Mesendoderm (in vitro differentiated cells): ENCODE measurements at regions not wholly inside any gene's neighbourhood (a gene's known extent, or its start where the extent isn't known, plus 50 kb on each side); places are given as distances from the start of the nearest gene placed in this dataset.
A peak's percentile ranks its signal among the peaks of the same experiment; 100 is the strongest.

Source experiments
- DNase-seq: peaks from one replicate; pipeline ENCODE4 v3.0.0; 2013
- H2AK5ac ChIP-seq: 2 replicates; pipeline ENCODE4 v1.6.1; 2013; ENCODE audit warnings: low read length, inconsistent platforms
- H2BK120ac ChIP-seq: 2 replicates; pipeline ENCODE4 v1.6.1; 2013; ENCODE audit warnings: low read depth, mild to moderate bottlenecking, low read length, moderate library complexity, mixed read lengths
- H2BK15ac ChIP-seq: replicated peaks from 2 replicates; pipeline ENCODE4 v1.6.1; 2013; ENCODE audit warnings: low read depth, mild to moderate bottlenecking, moderate library complexity
- H2BK5ac ChIP-seq: 2 replicates; pipeline ENCODE4 v1.6.1; 2013; ENCODE audit warnings: low read length, inconsistent platforms
- H3K18ac ChIP-seq: 2 replicates; pipeline ENCODE4 v1.6.1; 2013; ENCODE audit warnings: mild to moderate bottlenecking, low read length, mixed read lengths
- H3K23ac ChIP-seq: one replicate; pipeline ENCODE4 v1.6.1; 2013; ENCODE audit warnings: low read length
- H3K27ac ChIP-seq: 2 replicates; pipeline ENCODE4 v1.5.1; 2013; ENCODE audit warnings: low read depth, mild to moderate bottlenecking, inconsistent platforms, low read length, moderate library complexity
- H3K27me3 ChIP-seq: 2 replicates; pipeline ENCODE4 v1.6.1; 2013; ENCODE audit warnings: low read length, control low read depth, mild to moderate bottlenecking, inconsistent platforms; ENCODE audit not compliant: insufficient read depth, poor library complexity
- H3K36me3 ChIP-seq: 2 replicates; pipeline ENCODE4 v1.6.1; 2013; ENCODE audit warnings: low read length, inconsistent platforms; ENCODE audit not compliant: control insufficient read depth, insufficient read depth
- H3K4ac ChIP-seq: one replicate; pipeline ENCODE4 v1.6.1; 2013; ENCODE audit warnings: low read depth, mild to moderate bottlenecking, low read length, moderate library complexity
- H3K4me1 ChIP-seq: 2 replicates; pipeline ENCODE4 v1.6.1; 2013; ENCODE audit warnings: low read depth, low read length, inconsistent platforms; ENCODE audit not compliant: control insufficient read depth
- H3K4me2 ChIP-seq: 2 replicates; pipeline ENCODE4 v1.6.1; 2013; ENCODE audit warnings: low read length
- H3K4me3 ChIP-seq: 2 replicates; pipeline ENCODE4 v1.5.1; 2013; ENCODE audit warnings: mild to moderate bottlenecking, low read length
- H3K56ac ChIP-seq: one replicate; pipeline ENCODE4 v1.6.1; 2013; ENCODE audit warnings: low read length
- H3K79me1 ChIP-seq: 2 replicates; pipeline ENCODE4 v1.6.1; 2013; ENCODE audit warnings: low read length, inconsistent platforms
- H3K79me2 ChIP-seq: 2 replicates; pipeline ENCODE4 v1.6.1; 2013; ENCODE audit warnings: mild to moderate bottlenecking, low read length; ENCODE audit not compliant: control insufficient read depth, insufficient read depth
- H3K9ac ChIP-seq: 2 replicates; pipeline ENCODE4 v1.6.1; 2013; ENCODE audit warnings: low read length, inconsistent platforms
- H4K5ac ChIP-seq: one replicate; pipeline ENCODE4 v1.6.1; 2013; ENCODE audit warnings: low read length
- H4K8ac ChIP-seq: one replicate; pipeline ENCODE4 v1.6.1; 2013; ENCODE audit warnings: low read depth, mild to moderate bottlenecking, control low read depth, low read length, moderate library complexity
- WGBS: extraction: QIAGEN DNeasy Blood & Tissue Kit; methylation state at CpG from one replicate; pipeline ENCODE4 v1.1.7; 2013; ENCODE audit warnings: low lambda C conversion rate, missing lambda C conversion rate; ENCODE audit not compliant: insufficient coverage; ENCODE audit errors: extremely low coverage; 5-methylcytosine and 5-hydroxymethylcytosine counted together

- WGBS = no CpG with 5 or more reads among the region's 6 CpGs
- Histone ChIP-seq H3K4me1 (no peaks in the 10 kb centered on the region), H2BK15ac (no peak overlapping the region), H3K79me1 (no peaks in the 10 kb centered on the region), H2BK120ac (no peak overlapping the region), H2AK5ac (no peak overlapping the region), H3K27me3 (no peaks in the 10 kb centered on the region), H3K56ac (no peak overlapping the region), H3K4ac (no peak overlapping the region), H3K27ac (no peak overlapping the region), H3K9ac (no peak overlapping the region), H3K79me2 (no peaks in the 10 kb centered on the region), H3K4me3 (no peak overlapping the region), H4K5ac (no peak overlapping the region), H4K8ac (no peak overlapping the region), H3K23ac (no peak overlapping the region), H3K18ac (no peak overlapping the region), H3K36me3 (no peaks in the 10 kb centered on the region), H3K4me2 (no peak overlapping the region), H2BK5ac (no peak overlapping the region)
- no peak for DNase-seq
Measured at GRCh38 chr20:12311094-12311865, 393.6 kb downstream of the BTBD3 start.

- no peak overlapping the region for H4K8ac ChIP-seq
- H3K4me2 ChIP-seq = no peak overlapping the region
- H2BK120ac ChIP-seq = no peak overlapping the region
- H3K79me2 ChIP-seq = no peaks in the 10 kb centered on the region
- H3K56ac ChIP-seq = no peak overlapping the region
- no peak overlapping the region for H4K5ac ChIP-seq
- H3K9ac ChIP-seq = no peak overlapping the region
- no peak overlapping the region for H2AK5ac ChIP-seq
- no peak overlapping the region for H3K27ac ChIP-seq
- no peak overlapping the region for H3K23ac ChIP-seq
- no peak overlapping the region for H3K18ac ChIP-seq
- no peaks in the 10 kb centered on the region for H3K4me1 ChIP-seq
- no peaks in the 10 kb centered on the region for H3K36me3 ChIP-seq
- no peak overlapping the region for H3K4me3 ChIP-seq
- DNase-seq = no peak
- no peaks in the 10 kb centered on the region for H3K27me3 ChIP-seq
- no peak overlapping the region for H3K4ac ChIP-seq
- no CpG with 5 or more reads among the region's 1 CpG for WGBS
- H2BK5ac ChIP-seq = no peak overlapping the region
- no peaks in the 10 kb centered on the region for H3K79me1 ChIP-seq
- no peak overlapping the region for H2BK15ac ChIP-seq
Measured at GRCh38 chr20:12315652-12316051, 398.0 kb downstream of the BTBD3 start.

GRCh38 chr20:12316794-12317193, 399.1 kb downstream of the BTBD3 start:
- Histone ChIP-seq H3K4me3 (no peak overlapping the region), H3K4me1 (no peaks in the 10 kb centered on the region), H4K5ac (no peak overlapping the region), H2BK5ac (no peak overlapping the region), H3K79me1 (no peaks in the 10 kb centered on the region), H3K27me3 (no peaks in the 10 kb centered on the region), H2BK120ac (no peak overlapping the region), H3K18ac (no peak overlapping the region), H3K56ac (no peak overlapping the region), H3K4ac (no peak overlapping the region), H3K79me2 (no peaks in the 10 kb centered on the region), H3K23ac (no peak overlapping the region), H2BK15ac (no peak overlapping the region), H3K27ac (no peak overlapping the region), H3K4me2 (no peak overlapping the region), H2AK5ac (no peak overlapping the region), H3K9ac (no peak overlapping the region), H4K8ac (no peak overlapping the region), H3K36me3 (no peaks in the 10 kb centered on the region)
- DNase-seq = peak; percentile 39
- no CpG with 5 or more reads among the region's 2 CpGs for WGBS

- Histone ChIP-seq H4K8ac (no peak overlapping the region), H3K79me1 (no peaks in the 10 kb centered on the region), H3K27me3 (no peaks in the 10 kb centered on the region), H3K4me1 (no peaks in the 10 kb centered on the region), H3K18ac (no peak overlapping the region), H3K79me2 (no peaks in the 10 kb centered on the region), H2BK15ac (no peak overlapping the region), H3K9ac (no peak overlapping the region), H3K4ac (no peak overlapping the region), H3K23ac (no peak overlapping the region), H4K5ac (no peak overlapping the region), H3K4me3 (no peak overlapping the region), H2BK120ac (no peak overlapping the region), H2BK5ac (no peak overlapping the region), H3K36me3 (no peaks in the 10 kb centered on the region), H3K56ac (no peak overlapping the region), H3K4me2 (no peak overlapping the region), H2AK5ac (no peak overlapping the region), H3K27ac (no peak overlapping the region)
- DNase-seq = no peak
- WGBS = no CpG with 5 or more reads among the region's 2 CpGs
Measured at GRCh38 chr20:12317433-12317832, 399.7 kb downstream of the BTBD3 start.

GRCh38 chr20:12318043-12318442, 400.4 kb downstream of the BTBD3 start:
- H3K4me3 ChIP-seq = no peak overlapping the region
- DNase-seq = no peak
- no CpG with 5 or more reads among the region's 5 CpGs for WGBS

GRCh38 chr20:12321736-12322135, 404.0 kb downstream of the BTBD3 start:
- Histone ChIP-seq H4K8ac (no peak overlapping the region), H3K18ac (no peak overlapping the region), H3K27ac (no peak overlapping the region), H3K9ac (no peak overlapping the region), H3K79me1 (no peaks in the 10 kb centered on the region), H3K4me2 (no peak overlapping the region), H3K56ac (no peak overlapping the region), H3K4ac (no peak overlapping the region), H3K4me1 (no peaks in the 10 kb centered on the region), H3K23ac (no peak overlapping the region), H2BK5ac (no peak overlapping the region), H3K27me3 (no peaks in the 10 kb centered on the region), H4K5ac (no peak overlapping the region), H2AK5ac (no peak overlapping the region), H2BK15ac (no peak overlapping the region), H3K36me3 (no peaks in the 10 kb centered on the region), H3K79me2 (no peaks in the 10 kb centered on the region), H2BK120ac (no peak overlapping the region), H3K4me3 (no peak overlapping the region)
- WGBS = no CpG with 5 or more reads among the region's 2 CpGs
- no peak for DNase-seq

More at GRCh38 chr20:12318043-12318442, 400.4 kb downstream of the BTBD3 start:
- Histone ChIP-seq H2BK5ac (no peak overlapping the region), H3K79me1 (no peaks in the 10 kb centered on the region), H2BK120ac (no peak overlapping the region), H3K18ac (no peak overlapping the region), H3K27me3 (no peaks in the 10 kb centered on the region), H4K8ac (no peak overlapping the region), H3K4me2 (no peak overlapping the region), H3K36me3 (no peaks in the 10 kb centered on the region), H3K9ac (no peak overlapping the region), H3K79me2 (no peaks in the 10 kb centered on the region), H2BK15ac (no peak overlapping the region), H3K4ac (no peak overlapping the region), H3K56ac (no peak overlapping the region), H3K4me1 (no peaks in the 10 kb centered on the region), H4K5ac (no peak overlapping the region), H2AK5ac (no peak overlapping the region), H3K27ac (no peak overlapping the region), H3K23ac (no peak overlapping the region)
